Fibroblast of lung (primary cell): ENCODE measurements at regions not wholly inside any gene's neighbourhood (a gene's known extent, or its start where the extent isn't known, plus 50 kb on each side); places are given as distances from the start of the nearest gene placed in this dataset.

Experiments used
- CTCF ChIP-seq, 2 donors: IDR thresholded peaks in 1 of 2; conservative IDR thresholded peaks in 1 of 2; 1 replicate in 1 of 2; 2 replicates in 1 of 2; pipeline ENCODE4 v1.5.1; 2011 to 2012; ENCODE audit warnings: low read length in 2 of 2, control low read depth in 1 of 2, inconsistent platforms in 1 of 2, low read depth in 1 of 2, mild to moderate bottlenecking in 1 of 2
- EZH2 ChIP-seq: IDR thresholded peaks from 2 replicates; pipeline ENCODE4 v1.5.1; 2012; ENCODE audit warnings: low read length, control low read depth, mild to moderate bottlenecking; ENCODE audit errors: missing control alignments

GRCh38 chr1:79104617-79105016 is 98.1 kb upstream of the ADGRL4 start:
- no peak for TF ChIP-seq CTCF (conservative IDR thresholded peaks at IDR 0.05 in 1 of 2, IDR thresholded peaks at IDR 0.05 in 1 of 2; ENCODE audit: low read depth in 1 of 2, low read length in 2 of 2)
- no peak for TF ChIP-seq EZH2
